HFF-Myc (cell line): ENCODE measurements at regions not wholly inside any gene's neighbourhood (a gene's known extent, or its start where the extent isn't known, plus 50 kb on each side); places are given as distances from the start of the nearest gene placed in this dataset.

Source experiments
- DNase-seq: peaks from one replicate; pipeline ENCODE4 v3.0.0-alpha.2; 2011; ENCODE audit warnings: low read depth; ENCODE audit errors: extremely low read depth
- H3K4me3 ChIP-seq: replicated peaks from 2 replicates; pipeline ENCODE4 v1.5.1; 2011; ENCODE audit warnings: low read depth, mild to moderate bottlenecking, control low read depth, low read length
- CTCF ChIP-seq: IDR thresholded peaks from 2 replicates; pipeline ENCODE4 v1.5.1; 2012; ENCODE audit warnings: mild to moderate bottlenecking, low read depth, low read length, control low read depth; ENCODE audit errors: missing control alignments

GRCh38 chrX:109842611-109843010, 109.6 kb upstream of the ACSL4 start:
- H3K4me3 ChIP-seq, result no peak overlapping the region
- no peak for DNase-seq
- TF ChIP-seq CTCF, result no peak

DNA sequence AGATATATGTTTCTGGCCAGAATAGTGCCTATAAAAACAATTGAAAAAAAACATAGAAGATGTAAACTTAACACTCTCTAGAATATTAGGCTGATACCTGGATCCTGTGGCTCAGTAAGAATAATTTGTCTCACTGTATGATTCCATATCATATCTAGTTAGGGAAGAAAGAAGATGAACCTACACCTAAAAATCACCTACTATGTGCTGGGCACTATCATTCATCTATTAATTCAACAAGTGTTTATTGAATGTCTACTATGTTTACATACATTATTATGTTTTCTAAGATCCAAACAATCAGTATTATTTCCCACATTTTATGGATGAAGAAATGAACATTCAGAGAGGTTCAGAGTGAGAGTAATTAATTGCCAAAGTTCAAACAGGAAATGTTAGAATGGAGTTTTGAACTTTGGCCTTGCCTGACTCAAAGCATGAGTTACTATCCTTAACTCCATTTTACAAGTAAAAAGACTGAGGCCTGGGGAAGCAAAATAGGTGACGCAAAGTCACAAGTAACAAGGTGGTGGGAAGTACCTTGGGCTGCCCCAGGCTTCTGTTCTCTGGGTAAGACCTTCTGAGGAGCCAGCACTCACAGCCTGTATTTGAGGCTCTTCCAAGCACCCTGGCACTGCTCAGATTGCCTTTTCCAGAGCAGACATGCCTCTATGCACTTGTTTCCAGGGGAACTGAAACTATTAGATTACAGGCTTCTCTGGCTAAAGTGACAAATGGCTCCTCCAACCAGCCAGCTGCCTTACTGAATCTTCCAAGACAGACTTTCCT, 111.1 kb upstream of the ACSL4 start:
- no peak for TF ChIP-seq CTCF
- H3K4me3 ChIP-seq, result no peak overlapping the region
- no peak for DNase-seq

- DNase-seq, result no peak
- TF ChIP-seq CTCF, result no peak
- no peak overlapping the region for H3K4me3 ChIP-seq
Measured at GRCh38 chrX:109844986-109845385, 111.9 kb upstream of the ACSL4 start.

GRCh38 chrX:109845996-109846395, 112.9 kb upstream of the ACSL4 start:
- no peak for DNase-seq
- H3K4me3 ChIP-seq, result no peak overlapping the region
- TF ChIP-seq CTCF, result no peak

DNA sequence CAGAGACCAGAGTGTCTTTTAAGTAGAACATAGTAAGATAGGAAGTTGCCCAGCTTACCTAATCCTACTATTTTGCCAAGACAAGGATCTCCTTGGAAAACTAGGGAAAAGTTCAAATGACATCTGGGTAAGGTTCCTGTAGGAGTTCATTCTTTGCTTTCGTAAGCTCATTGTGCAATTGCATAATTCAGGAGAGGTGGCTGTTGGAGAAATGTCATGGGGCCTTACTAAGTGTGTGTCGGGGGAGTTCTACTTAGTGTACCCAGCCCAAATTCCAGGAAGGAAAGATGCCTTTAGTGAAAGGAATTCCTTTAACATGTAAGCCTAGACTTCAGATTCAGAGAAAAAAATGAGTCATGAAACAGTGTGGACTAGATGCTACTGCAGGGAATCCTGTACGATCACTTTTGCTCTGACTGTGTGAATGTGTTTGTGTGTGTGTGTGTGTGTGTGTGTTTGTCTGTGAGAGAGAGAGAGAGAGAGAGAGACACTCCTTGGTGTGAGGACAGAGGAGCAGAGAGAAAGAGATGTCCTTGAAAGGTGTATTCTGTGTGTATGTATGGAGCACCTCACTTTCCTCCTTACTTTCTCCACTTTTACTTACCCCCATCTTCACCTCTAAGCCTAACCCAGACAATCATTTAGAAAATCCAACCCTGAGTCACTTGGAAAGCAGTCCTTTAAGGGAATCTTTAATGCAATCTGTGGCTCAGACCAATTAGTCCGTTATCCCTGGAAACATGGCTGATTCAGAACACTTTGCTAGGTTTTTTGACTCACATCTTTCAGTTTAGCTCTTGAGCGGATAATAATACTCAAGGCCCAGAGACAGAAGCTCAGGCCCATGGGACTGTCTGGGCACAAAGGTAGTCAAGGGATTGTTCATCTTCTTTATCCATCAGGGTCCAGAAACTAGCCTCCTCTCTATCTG, 114.5 kb upstream of the ACSL4 start:
- no peak for TF ChIP-seq CTCF
- H3K4me3 ChIP-seq, result no peak overlapping the region
- no peak for DNase-seq

- DNase-seq, result no peak
- H3K4me3 ChIP-seq, result no peak overlapping the region
- TF ChIP-seq CTCF, result no peak
Measured at GRCh38 chrX:109848461-109849050, 115.5 kb upstream of the ACSL4 start.
